Neuronal stem cell (in vitro differentiated cells): ENCODE measurements at regions not wholly inside any gene's neighbourhood (a gene's known extent, or its start where the extent isn't known, plus 50 kb on each side); places are given as distances from the start of the nearest gene placed in this dataset.

Experiments used
- DNase-seq: peaks from one replicate; pipeline ENCODE4 v3.0.0-alpha.2; 2013; ENCODE audit warnings: low spot score
- H2AFZ ChIP-seq: one replicate; pipeline ENCODE4 v1.6.1; 2013; ENCODE audit warnings: mild to moderate bottlenecking, low read length, inconsistent platforms
- H2AK5ac ChIP-seq: 2 replicates; pipeline ENCODE4 v1.6.1; 2013; ENCODE audit warnings: low read depth, mild to moderate bottlenecking, inconsistent platforms, low read length, moderate library complexity, mixed read lengths
- H2BK120ac ChIP-seq: 2 replicates; pipeline ENCODE4 v1.6.1; 2013; ENCODE audit warnings: low read depth, mild to moderate bottlenecking, inconsistent platforms, low read length, moderate library complexity, mixed read lengths
- H2BK12ac ChIP-seq: one replicate; pipeline ENCODE4 v1.6.1; 2013; ENCODE audit warnings: low read length, inconsistent platforms
- H2BK15ac ChIP-seq: 2 replicates; pipeline ENCODE4 v1.6.1; 2013; ENCODE audit warnings: mild to moderate bottlenecking, low read length, inconsistent platforms, mixed read lengths
- H2BK5ac ChIP-seq: one replicate; pipeline ENCODE4 v1.6.1; 2013; ENCODE audit warnings: inconsistent platforms, mild to moderate bottlenecking, low read length, moderate library complexity
- H3K14ac ChIP-seq: one replicate; pipeline ENCODE4 v1.6.1; 2013; ENCODE audit warnings: low read length, inconsistent platforms
- H3K18ac ChIP-seq: 2 replicates; pipeline ENCODE4 v1.6.1; 2013; ENCODE audit warnings: low read length, inconsistent platforms
- H3K23ac ChIP-seq: 2 replicates; pipeline ENCODE4 v1.6.1; 2013; ENCODE audit warnings: low read depth, mild to moderate bottlenecking, mixed read lengths, low read length, inconsistent platforms; ENCODE audit not compliant: poor library complexity
- H3K27ac ChIP-seq: replicated peaks from 3 replicates; pipeline ENCODE4 v1.5.1; 2013; ENCODE audit warnings: low read length, inconsistent platforms
- H3K27me3 ChIP-seq, 3 experiments: 2 replicates each; pipeline ENCODE4 v1.6.1; 2013; ENCODE audit warnings: low read length in 3 of 3, mild to moderate bottlenecking in 2 of 3, inconsistent platforms in 1 of 3, low read depth in 1 of 3, mixed read lengths in 1 of 3, moderate library complexity in 1 of 3; ENCODE audit not compliant: control insufficient read depth in 3 of 3, insufficient read depth in 3 of 3
- H3K36me3 ChIP-seq, 2 donors: replicated peaks in 1 of 2; 2 replicates each; pipeline ENCODE4 v1.6.1; 2013; ENCODE audit warnings: low read length in 2 of 2; ENCODE audit not compliant: control insufficient read depth in 2 of 2, insufficient read depth in 2 of 2
- H3K4ac ChIP-seq: 2 replicates; pipeline ENCODE4 v1.6.1; 2013; ENCODE audit warnings: inconsistent platforms, mild to moderate bottlenecking, low read length, moderate library complexity
- H3K4me1 ChIP-seq, 2 donors: 1 replicate in 1 of 2; 2 replicates in 1 of 2; pipeline ENCODE4 v1.6.1; 2013; ENCODE audit warnings: low read length in 2 of 2, low read depth in 1 of 2; ENCODE audit not compliant: control insufficient read depth in 2 of 2, insufficient read depth in 1 of 2
- H3K4me2 ChIP-seq: one replicate; pipeline ENCODE4 v1.6.1; 2013; ENCODE audit warnings: mild to moderate bottlenecking, low read length, inconsistent platforms; ENCODE audit not compliant: insufficient read depth, poor library complexity, severe bottlenecking
- H3K4me3 ChIP-seq, 2 donors: 2 replicates each; pipeline ENCODE4 v1.5.1; 2013; ENCODE audit warnings: low read length in 2 of 2, mild to moderate bottlenecking in 2 of 2, inconsistent platforms in 1 of 2, moderate library complexity in 1 of 2
- H3K79me1 ChIP-seq: one replicate; pipeline ENCODE4 v1.6.1; 2013; ENCODE audit warnings: low read depth, mild to moderate bottlenecking, inconsistent platforms, low read length, moderate library complexity
- H3K9ac ChIP-seq: one replicate; pipeline ENCODE4 v1.6.1; 2013; ENCODE audit warnings: mild to moderate bottlenecking, low read depth, low read length, inconsistent platforms; ENCODE audit not compliant: poor library complexity
- H3K9me3 ChIP-seq, 2 donors: replicated peaks in 1 of 2; 2 replicates each; pipeline versions ENCODE3 to v1.6.1; 2013; ENCODE audit warnings: low read length in 2 of 2, mild to moderate bottlenecking in 2 of 2, inconsistent platforms in 1 of 2, low read depth in 1 of 2, mixed read lengths in 1 of 2, moderate library complexity in 1 of 2; ENCODE audit not compliant: control insufficient read depth in 2 of 2, insufficient read depth in 1 of 2
- H4K8ac ChIP-seq: one replicate; pipeline ENCODE4 v1.6.1; 2013; ENCODE audit warnings: low read depth, mild to moderate bottlenecking, inconsistent platforms, low read length, moderate library complexity
- H4K91ac ChIP-seq: one replicate; pipeline ENCODE4 v1.6.1; 2013; ENCODE audit warnings: low read length, low read depth, mild to moderate bottlenecking, inconsistent platforms; ENCODE audit not compliant: poor library complexity
- WGBS, 2 donors: extraction: QIAGEN DNeasy Blood & Tissue Kit; methylation state at CpG; one replicate each; pipeline ENCODE4 v1.1.7; 2013; ENCODE audit warnings: missing lambda C conversion rate in 2 of 2, mixed read lengths in 1 of 2; ENCODE audit not compliant: insufficient read length in 2 of 2, insufficient replicate concordance in 1 of 2; ENCODE audit errors: extremely low coverage in 2 of 2; 5-methylcytosine and 5-hydroxymethylcytosine counted together

GRCh38 chr14:87000081-87000480, 992.9 kb downstream of the GALC start:
- H3K27ac ChIP-seq: no peak overlapping the region
- no peak overlapping the region for H2BK120ac ChIP-seq
- no peak overlapping the region for H3K23ac ChIP-seq
- H3K79me1 ChIP-seq: no peaks in the 10 kb centered on the region
- H3K14ac ChIP-seq: no peak overlapping the region
- H3K4me1 ChIP-seq: peaks cover 0 to 2% of the 10 kb centered on the region in 2 donors
- no peaks in the 10 kb centered on the region for H3K36me3 ChIP-seq
- WGBS, 2 donors: no CpG with 5 or more reads among the region's 4 CpGs
- H3K9ac ChIP-seq: no peak overlapping the region
- H3K4me2 ChIP-seq: no peak overlapping the region
- H3K27me3 ChIP-seq: no peaks in the 10 kb centered on the region
- no peak overlapping the region for H4K8ac ChIP-seq
- H3K4ac ChIP-seq: no peak overlapping the region
- H2AK5ac ChIP-seq: no peak overlapping the region
- H3K9me3 ChIP-seq: no peaks in the 10 kb centered on the region
- no peak overlapping the region for H2AFZ ChIP-seq
- no peak overlapping the region for H2BK15ac ChIP-seq
- no peak overlapping the region for H3K18ac ChIP-seq
- no peak overlapping the region for H2BK12ac ChIP-seq
- H2BK5ac ChIP-seq: no peak overlapping the region
- no peak overlapping the region for H3K4me3 ChIP-seq
- DNase-seq: no peak
- no peak overlapping the region for H4K91ac ChIP-seq

GRCh38 chr14:86999036-86999435, 993.9 kb downstream of the GALC start:
- H3K36me3 ChIP-seq: no peaks in the 10 kb centered on the region
- no CpG with 5 or more reads among the region's 3 CpGs for WGBS, 2 donors
- no peak overlapping the region for H2BK5ac ChIP-seq
- H3K4me1 ChIP-seq: peaks cover 0 to 2% of the 10 kb centered on the region in 2 donors
- H3K4me3 ChIP-seq: no peak overlapping the region
- no peak overlapping the region for H2BK120ac ChIP-seq
- no peak overlapping the region for H4K91ac ChIP-seq
- no peak for DNase-seq
- H2BK12ac ChIP-seq: no peak overlapping the region
- no peak overlapping the region for H3K23ac ChIP-seq
- no peak overlapping the region for H3K4me2 ChIP-seq
- no peak overlapping the region for H3K14ac ChIP-seq
- H3K79me1 ChIP-seq: no peaks in the 10 kb centered on the region
- H4K8ac ChIP-seq: no peak overlapping the region
- H3K4ac ChIP-seq: no peak overlapping the region
- no peak overlapping the region for H2AFZ ChIP-seq
- H3K27me3 ChIP-seq: no peaks in the 10 kb centered on the region
- no peak overlapping the region for H2AK5ac ChIP-seq
- H2BK15ac ChIP-seq: no peak overlapping the region
- H3K9me3 ChIP-seq: no peaks in the 10 kb centered on the region
- no peak overlapping the region for H3K18ac ChIP-seq
- H3K27ac ChIP-seq: no peak overlapping the region
- H3K9ac ChIP-seq: no peak overlapping the region

- Histone ChIP-seq H3K14ac (no peak overlapping the region), H3K79me1 (no peaks in the 10 kb centered on the region), H3K9me3 (no peaks in the 10 kb centered on the region), H2AFZ (no peak overlapping the region), H3K4me3 (no peak overlapping the region), H2AK5ac (no peak overlapping the region), H3K27ac (no peak overlapping the region), H4K8ac (no peak overlapping the region), H3K9ac (no peak overlapping the region), H4K91ac (no peak overlapping the region), H2BK120ac (no peak overlapping the region), H3K18ac (no peak overlapping the region), H3K27me3 (no peaks in the 10 kb centered on the region), H3K23ac (no peak overlapping the region), H2BK15ac (no peak overlapping the region), H3K36me3 (no peaks in the 10 kb centered on the region), H2BK12ac (no peak overlapping the region), H3K4ac (no peak overlapping the region), H3K4me1 (peaks cover 0 to 2% of the 10 kb centered on the region in 2 donors), H3K4me2 (no peak overlapping the region), H2BK5ac (no peak overlapping the region)
- WGBS, 2 donors: no CpG with 5 or more reads among the region's 2 CpGs
- no peak for DNase-seq
Measured at GRCh38 chr14:86997271-86997670, 995.7 kb downstream of the GALC start.

GRCh38 chr14:86990396-86990795, 1002.6 kb downstream of the GALC start:
- Histone ChIP-seq H3K9me3 (no peaks in the 10 kb centered on the region), H3K4me1 (no peaks in the 10 kb centered on the region), H3K18ac (no peak overlapping the region), H3K36me3 (no peaks in the 10 kb centered on the region), H2BK15ac (no peak overlapping the region), H4K8ac (no peak overlapping the region), H3K14ac (no peak overlapping the region), H2BK5ac (no peak overlapping the region), H3K23ac (no peak overlapping the region), H3K4ac (no peak overlapping the region), H3K4me3 (no peak overlapping the region), H3K9ac (no peak overlapping the region), H3K4me2 (no peak overlapping the region), H4K91ac (no peak overlapping the region), H3K27ac (no peak overlapping the region), H3K27me3 (no peaks in the 10 kb centered on the region), H2AFZ (no peak overlapping the region), H2AK5ac (no peak overlapping the region), H2BK12ac (no peak overlapping the region), H3K79me1 (no peaks in the 10 kb centered on the region), H2BK120ac (no peak overlapping the region)
- DNase-seq: no peak
- WGBS, 2 donors: no CpG with 5 or more reads among the region's 2 CpGs
